ENCODE measurements at regions not wholly inside any gene's neighbourhood (a gene's known extent, or its start where the extent isn't known, plus 50 kb on each side); places are given as distances from the start of the nearest gene placed in this dataset.

GRCh38 chr4:133982533-133983224, 218.9 kb downstream of the PABPC4L start:
- H3K9me3 Mint-ChIP-seq: peaks cover 6% of the 10 kb centered on the region
- no peak overlapping the region for H3K27ac Mint-ChIP-seq

GRCh38 chr4:133981327-133981726, 220.3 kb downstream of the PABPC4L start:
- Mint-ChIP-seq H3K27ac (no peak overlapping the region), H3K4me3 (no peak overlapping the region), H3K36me3 (ENCODE audit: low read depth) (no peaks in the 10 kb centered on the region), H3K27me3 (ENCODE audit: low read depth) (no peaks in the 10 kb centered on the region), H3K4me1 (ENCODE audit: low read depth) (no peaks in the 10 kb centered on the region), H3K9me3 (peaks cover 12% of the 10 kb centered on the region)
- DNase-seq (ENCODE audit: low spot score): no peak

More at GRCh38 chr4:133982533-133983224, 218.9 kb downstream of the PABPC4L start:
- DNase-seq (ENCODE audit: low spot score): no peak
- Mint-ChIP-seq H3K27me3 (ENCODE audit: low read depth) (no peaks in the 10 kb centered on the region), H3K4me1 (ENCODE audit: low read depth) (no peaks in the 10 kb centered on the region), H3K4me3 (no peak overlapping the region), H3K36me3 (ENCODE audit: low read depth) (no peaks in the 10 kb centered on the region)

- Mint-ChIP-seq H3K9me3 (peaks cover 22% of the 10 kb centered on the region), H3K27ac (no peak overlapping the region), H3K27me3 (ENCODE audit: low read depth) (no peaks in the 10 kb centered on the region), H3K4me3 (no peak overlapping the region), H3K36me3 (ENCODE audit: low read depth) (no peaks in the 10 kb centered on the region), H3K4me1 (ENCODE audit: low read depth) (no peaks in the 10 kb centered on the region)
- DNase-seq (ENCODE audit: low spot score): no peak
Measured at GRCh38 chr4:133972586-133972985, 229.0 kb downstream of the PABPC4L start.

DNA sequence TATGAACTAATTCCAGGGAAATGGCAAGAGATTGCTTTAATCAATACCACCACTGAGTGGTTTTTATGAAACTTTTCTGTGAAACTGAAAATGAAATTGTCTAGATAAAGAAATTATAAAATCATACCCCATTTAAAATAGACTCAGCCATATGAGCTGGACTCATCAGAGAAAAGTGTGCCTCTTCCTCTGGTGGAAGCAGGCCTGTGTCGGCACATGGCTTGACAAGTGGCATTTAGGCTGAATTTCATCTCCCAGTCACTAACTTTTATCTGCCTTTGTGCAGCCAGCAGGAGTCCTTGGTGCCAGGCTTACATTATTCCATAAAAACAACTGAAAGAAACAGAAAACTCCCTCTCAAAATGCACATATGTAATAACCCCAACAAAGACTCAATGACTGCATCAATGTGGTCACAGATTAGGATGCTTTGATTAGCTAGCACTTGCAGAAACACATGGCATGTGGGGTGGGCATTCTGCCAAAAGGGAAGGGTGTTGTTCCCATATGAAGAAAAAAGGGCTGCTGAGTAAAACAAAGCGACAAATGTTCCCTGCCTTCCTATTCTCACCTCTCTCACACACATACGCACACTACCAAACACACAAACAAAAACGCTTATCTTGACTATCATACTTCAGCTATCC, 232.3 kb downstream of the PABPC4L start:
- Mint-ChIP-seq H3K27me3 (ENCODE audit: low read depth) (no peaks in the 10 kb centered on the region), H3K27ac (no peak overlapping the region), H3K4me1 (ENCODE audit: low read depth) (no peaks in the 10 kb centered on the region), H3K4me3 (no peak overlapping the region), H3K36me3 (ENCODE audit: low read depth) (no peaks in the 10 kb centered on the region), H3K9me3 (peaks cover 32% of the 10 kb centered on the region)
- no peak for DNase-seq (ENCODE audit: low spot score)

GRCh38 chr4:133968174-133968573, 233.4 kb downstream of the PABPC4L start:
- no peaks in the 10 kb centered on the region for H3K4me1 Mint-ChIP-seq (ENCODE audit: low read depth)
- H3K36me3 Mint-ChIP-seq (ENCODE audit: low read depth): no peaks in the 10 kb centered on the region
- peaks cover 39% of the 10 kb centered on the region for H3K9me3 Mint-ChIP-seq

GRCh38 chr4:133960975-133961374, 240.6 kb downstream of the PABPC4L start:
- no peak overlapping the region for H3K27ac Mint-ChIP-seq
- H3K27me3 Mint-ChIP-seq (ENCODE audit: low read depth): no peaks in the 10 kb centered on the region
- H3K9me3 Mint-ChIP-seq: peaks cover 55% of the 10 kb centered on the region
- no peak for DNase-seq (ENCODE audit: low spot score)
- H3K4me1 Mint-ChIP-seq (ENCODE audit: low read depth): no peaks in the 10 kb centered on the region
- H3K4me3 Mint-ChIP-seq: no peak overlapping the region
- H3K36me3 Mint-ChIP-seq (ENCODE audit: low read depth): no peaks in the 10 kb centered on the region

More at GRCh38 chr4:133968174-133968573, 233.4 kb downstream of the PABPC4L start:
- H3K4me3 Mint-ChIP-seq: no peak overlapping the region
- no peak overlapping the region for H3K27ac Mint-ChIP-seq
- H3K27me3 Mint-ChIP-seq (ENCODE audit: low read depth): no peaks in the 10 kb centered on the region
- DNase-seq (ENCODE audit: low spot score): no peak

GRCh38 chr4:133943081-133943480, 258.5 kb downstream of the PABPC4L start:
- no peaks in the 10 kb centered on the region for H3K4me1 Mint-ChIP-seq (ENCODE audit: low read depth)
- no peaks in the 10 kb centered on the region for H3K27me3 Mint-ChIP-seq (ENCODE audit: low read depth)
- H3K4me3 Mint-ChIP-seq: no peak overlapping the region
- H3K36me3 Mint-ChIP-seq (ENCODE audit: low read depth): no peaks in the 10 kb centered on the region
- no peak overlapping the region for H3K27ac Mint-ChIP-seq
- no peak for DNase-seq (ENCODE audit: low spot score)
- H3K9me3 Mint-ChIP-seq: peaks cover 19% of the 10 kb centered on the region

DNA sequence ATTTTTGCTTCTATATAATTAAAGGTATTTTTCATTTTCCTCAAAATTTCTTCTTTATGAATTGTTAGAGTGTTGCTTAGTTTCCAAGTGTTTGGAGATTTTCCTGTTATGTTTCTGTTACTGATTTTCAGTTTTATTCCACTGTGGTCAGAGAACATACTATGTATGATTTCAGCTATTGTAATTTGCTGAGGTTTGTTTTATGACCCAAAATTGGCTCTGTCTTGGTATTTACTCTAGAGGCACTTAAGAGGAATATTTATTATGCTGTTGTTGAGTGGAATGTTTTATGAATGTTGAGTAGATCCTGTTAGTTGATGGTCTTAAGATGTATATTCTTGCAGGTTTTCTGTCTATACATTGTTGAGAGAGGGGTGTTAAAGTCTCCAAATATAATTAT, 263.5 kb downstream of the PABPC4L start:
- Mint-ChIP-seq H3K27me3 (ENCODE audit: low read depth) (no peaks in the 10 kb centered on the region), H3K9me3 (no peaks in the 10 kb centered on the region), H3K4me3 (no peak overlapping the region), H3K27ac (no peak overlapping the region), H3K36me3 (ENCODE audit: low read depth) (no peaks in the 10 kb centered on the region), H3K4me1 (ENCODE audit: low read depth) (no peaks in the 10 kb centered on the region)
- no peak for DNase-seq (ENCODE audit: low spot score)

GRCh38 chr4:133929531-133930239, 271.9 kb downstream of the PABPC4L start:
- Mint-ChIP-seq H3K4me3 (no peak overlapping the region), H3K9me3 (no peaks in the 10 kb centered on the region), H3K4me1 (ENCODE audit: low read depth) (no peaks in the 10 kb centered on the region), H3K36me3 (ENCODE audit: low read depth) (no peaks in the 10 kb centered on the region), H3K27me3 (ENCODE audit: low read depth) (no peaks in the 10 kb centered on the region), H3K27ac (no peak overlapping the region)
- DNase-seq (ENCODE audit: low spot score): no peak

DNA sequence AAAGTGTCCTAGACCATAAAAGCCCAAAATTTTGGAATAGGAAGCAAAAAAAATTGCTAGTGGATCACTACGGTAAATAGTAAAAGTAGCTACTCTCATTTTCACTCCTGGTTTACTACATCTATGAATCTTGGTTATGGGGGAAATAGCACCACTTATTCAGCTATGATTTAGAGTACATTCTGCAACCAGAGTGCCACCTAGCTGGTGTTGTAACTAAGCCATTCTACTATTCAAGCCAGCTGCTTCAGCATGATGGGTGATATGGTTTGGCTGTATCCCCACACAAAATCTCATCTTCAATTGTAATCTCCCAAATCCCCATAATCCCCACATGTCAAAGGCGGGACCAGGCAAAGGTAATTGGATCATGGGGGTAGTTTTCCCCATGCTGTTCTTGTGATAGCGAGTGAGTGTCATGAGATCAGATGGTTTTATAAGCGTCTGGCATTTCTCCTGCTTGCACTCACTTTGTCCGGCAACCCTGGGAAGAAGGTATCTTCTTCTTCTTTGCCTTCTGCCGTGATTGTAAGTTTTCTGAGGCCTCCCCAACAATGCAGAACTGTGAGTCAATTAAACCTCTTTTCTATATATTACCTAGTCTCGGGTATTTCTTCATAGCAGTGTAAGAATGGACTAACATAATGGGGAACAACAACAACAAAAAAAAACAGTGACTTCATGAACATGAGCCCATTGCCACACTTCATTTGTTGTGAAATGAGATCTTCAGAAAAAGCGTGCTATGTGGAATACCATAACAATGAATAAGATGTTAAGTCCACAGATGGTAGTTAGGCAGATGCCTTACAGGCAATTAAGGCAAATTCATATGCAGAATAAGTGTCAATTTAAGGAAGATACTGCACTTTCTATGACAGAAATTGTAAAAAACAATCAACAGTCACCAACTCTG, 280.1 kb downstream of the PABPC4L start:
- H3K36me3 Mint-ChIP-seq (ENCODE audit: low read depth): no peaks in the 10 kb centered on the region
- no peak overlapping the region for H3K27ac Mint-ChIP-seq
- no peak overlapping the region for H3K4me3 Mint-ChIP-seq
- no peaks in the 10 kb centered on the region for H3K27me3 Mint-ChIP-seq (ENCODE audit: low read depth)
- H3K4me1 Mint-ChIP-seq (ENCODE audit: low read depth): no peaks in the 10 kb centered on the region
- DNase-seq (ENCODE audit: low spot score): no peak
- no peaks in the 10 kb centered on the region for H3K9me3 Mint-ChIP-seq

DNA sequence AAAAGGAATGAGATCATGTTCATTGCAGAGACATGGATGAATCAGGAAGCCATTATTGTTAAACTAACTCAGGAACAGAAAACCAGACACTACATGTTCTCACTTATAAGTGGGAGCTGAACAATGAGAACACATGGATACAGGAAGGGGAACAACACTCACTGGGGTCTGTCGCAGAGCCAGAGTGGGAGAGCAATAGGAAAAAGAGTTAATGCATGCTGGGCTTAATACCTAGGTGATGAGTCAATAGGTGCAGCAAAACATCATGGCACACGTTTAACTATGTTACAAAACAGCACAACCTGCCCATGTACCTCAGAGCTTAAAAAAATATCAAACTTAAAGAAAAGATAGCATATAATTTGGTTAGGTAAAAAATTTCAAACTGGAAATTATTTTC, 281.4 kb downstream of the PABPC4L start:
- H3K4me3 Mint-ChIP-seq: no peak overlapping the region
- H3K9me3 Mint-ChIP-seq: no peaks in the 10 kb centered on the region
- no peak for DNase-seq (ENCODE audit: low spot score)
- H3K36me3 Mint-ChIP-seq (ENCODE audit: low read depth): no peaks in the 10 kb centered on the region
- H3K27ac Mint-ChIP-seq: no peak overlapping the region
- no peaks in the 10 kb centered on the region for H3K27me3 Mint-ChIP-seq (ENCODE audit: low read depth)
- H3K4me1 Mint-ChIP-seq (ENCODE audit: low read depth): no peaks in the 10 kb centered on the region

DNA sequence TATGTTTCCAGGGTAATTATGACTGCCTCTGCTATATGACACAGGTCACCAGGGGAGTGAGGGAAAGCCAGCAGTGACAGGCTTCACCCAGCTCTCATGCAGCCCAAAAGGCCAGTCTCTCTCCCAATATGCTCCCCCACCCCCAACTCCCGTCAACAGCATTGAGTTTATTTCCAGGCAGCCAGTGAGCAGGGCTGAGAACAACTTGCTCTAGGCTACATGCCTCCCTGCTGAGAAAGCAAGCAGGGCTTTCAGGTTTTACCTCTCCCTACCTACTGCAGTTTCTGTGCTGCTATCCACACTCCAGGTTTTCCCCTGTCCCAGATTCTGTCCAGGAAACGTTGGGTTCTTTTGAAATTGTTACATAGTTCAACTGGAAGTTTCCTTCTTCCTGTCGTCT, 291.4 kb downstream of the PABPC4L start:
- no peaks in the 10 kb centered on the region for H3K27me3 Mint-ChIP-seq (ENCODE audit: low read depth)
- no peak overlapping the region for H3K4me3 Mint-ChIP-seq
- H3K9me3 Mint-ChIP-seq: peaks cover 27% of the 10 kb centered on the region
- H3K4me1 Mint-ChIP-seq (ENCODE audit: low read depth): no peaks in the 10 kb centered on the region
- H3K27ac Mint-ChIP-seq: no peak overlapping the region
- DNase-seq (ENCODE audit: low spot score): no peak
- no peaks in the 10 kb centered on the region for H3K36me3 Mint-ChIP-seq (ENCODE audit: low read depth)

DNA sequence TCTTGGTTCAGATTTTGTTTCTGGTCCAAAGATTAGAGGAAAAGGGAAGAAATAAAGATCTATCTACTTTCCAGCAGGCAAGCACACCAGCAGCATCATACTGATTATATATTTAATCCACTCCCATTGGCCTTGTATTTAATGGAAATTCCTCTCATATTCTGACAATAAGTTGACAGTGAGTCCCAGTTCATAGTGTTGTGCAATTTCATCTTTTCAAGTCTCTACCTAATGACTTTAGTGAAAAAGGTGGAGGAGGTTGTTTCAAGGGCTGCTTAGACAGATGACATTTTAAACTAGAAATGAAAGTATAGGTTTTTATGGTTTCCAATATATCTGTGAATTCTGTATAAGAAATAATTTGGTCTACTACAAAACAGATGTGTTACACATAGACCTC, 298.6 kb downstream of the PABPC4L start:
- Mint-ChIP-seq H3K4me3 (no peak overlapping the region), H3K9me3 (peaks cover 6% of the 10 kb centered on the region), H3K36me3 (ENCODE audit: low read depth) (no peaks in the 10 kb centered on the region)

More for the DNA sequence above, 298.6 kb downstream of the PABPC4L start:
- Mint-ChIP-seq H3K27ac (no peak overlapping the region), H3K4me1 (ENCODE audit: low read depth) (no peaks in the 10 kb centered on the region), H3K27me3 (ENCODE audit: low read depth) (no peaks in the 10 kb centered on the region)
- no peak for DNase-seq (ENCODE audit: low spot score)
